ENCODE measurements at regions not wholly inside any gene's neighbourhood (a gene's known extent, or its start where the extent isn't known, plus 50 kb on each side); places are given as distances from the start of the nearest gene placed in this dataset.
"Not testable (repeated sequence)": the region's sequence is repeated elsewhere in the genome, so short reads cannot be mapped to it uniquely, and the experiment has no call there.

- no peak for DNase-seq (ENCODE audit: low spot score)
These were observed 222.5 kb upstream of the TAS2R1 start for GRCh38 chr5:9852671-9853070.

GRCh38 chr5:9851458-9851857 lies 221.3 kb upstream of the TAS2R1 start:
- peak; percentile 64 for DNase-seq (ENCODE audit: low spot score)

GRCh38 chr5:9850456-9850855 lies 220.3 kb upstream of the TAS2R1 start:
- DNase-seq (ENCODE audit: low spot score): no peak

- no peak for DNase-seq (ENCODE audit: low spot score)
These were observed 217.5 kb upstream of the TAS2R1 start for GRCh38 chr5:9847631-9848030.

- DNase-seq (ENCODE audit: low spot score): no peak
These were observed 215.0 kb upstream of the TAS2R1 start for GRCh38 chr5:9845185-9845584.

- DNase-seq (ENCODE audit: low spot score): no peak
These were observed 211.5 kb upstream of the TAS2R1 start for GRCh38 chr5:9841516-9842170.

GRCh38 chr5:9838916-9839315 lies 208.8 kb upstream of the TAS2R1 start:
- DNase-seq (ENCODE audit: low spot score): no peak

- DNase-seq (ENCODE audit: low spot score): no peak
These were observed 205.0 kb upstream of the TAS2R1 start for GRCh38 chr5:9834871-9835770.

GRCh38 chr5:9833871-9834270 lies 203.7 kb upstream of the TAS2R1 start:
- DNase-seq (ENCODE audit: low spot score): no peak

GRCh38 chr5:9832921-9833320 lies 202.8 kb upstream of the TAS2R1 start:
- no peak for DNase-seq (ENCODE audit: low spot score)

GRCh38 chr5:9831823-9832222 lies 201.7 kb upstream of the TAS2R1 start:
- no peak for DNase-seq (ENCODE audit: low spot score)

GRCh38 chr5:9830184-9830583 lies 200.0 kb upstream of the TAS2R1 start:
- DNase-seq (ENCODE audit: low spot score): no peak

GRCh38 chr5:9829621-9830020 lies 199.5 kb upstream of the TAS2R1 start:
- DNase-seq (ENCODE audit: low spot score): no peak

- no peak for DNase-seq (ENCODE audit: low spot score)
These were observed 190.7 kb upstream of the TAS2R1 start for GRCh38 chr5:9820691-9821449.

GRCh38 chr5:9818340-9818845 lies 188.2 kb upstream of the TAS2R1 start:
- no peak for DNase-seq (ENCODE audit: low spot score)

- no peak for DNase-seq (ENCODE audit: low spot score)
These were observed 187.7 kb upstream of the TAS2R1 start for GRCh38 chr5:9817819-9818218.

- DNase-seq (ENCODE audit: low spot score): no peak
These were observed 184.9 kb upstream of the TAS2R1 start for GRCh38 chr5:9815051-9815450.

GRCh38 chr5:9813305-9813704 lies 183.2 kb upstream of the TAS2R1 start:
- no peak for DNase-seq (ENCODE audit: low spot score)

- DNase-seq (ENCODE audit: low spot score): not testable (repeated sequence)
These were observed 177.2 kb upstream of the TAS2R1 start for GRCh38 chr5:9807366-9807765.

- DNase-seq (ENCODE audit: low spot score): no peak
These were observed 171.8 kb upstream of the TAS2R1 start for GRCh38 chr5:9801908-9802307.

- no peak for DNase-seq (ENCODE audit: low spot score)
These were observed 169.5 kb upstream of the TAS2R1 start for GRCh38 chr5:9799606-9800005.

GRCh38 chr5:9790276-9790675 lies 160.1 kb upstream of the TAS2R1 start:
- DNase-seq (ENCODE audit: low spot score): no peak

- DNase-seq (ENCODE audit: low spot score): no peak
These were observed 159.6 kb upstream of the TAS2R1 start for GRCh38 chr5:9789777-9790176.
